OCI-LY3 (cell line): ENCODE measurements at regions not wholly inside any gene's neighbourhood (a gene's known extent, or its start where the extent isn't known, plus 50 kb on each side); places are given as distances from the start of the nearest gene placed in this dataset.

ENCODE experiments used
- H2AFZ ChIP-seq: fragments of 200-600, 300-600 bp; shearing (Covaris generic); 2 replicates; pipeline ENCODE4 v1.6.0; 2014; ENCODE audit warnings: antibody characterized with exemption, low read depth, low read length
- H3K27ac ChIP-seq: fragments of 200-600, 300-600 bp; sonication (generic); 2 replicates; pipeline ENCODE4 v1.5.1; 2014; ENCODE audit warnings: mild to moderate bottlenecking, low read length, moderate library complexity, mixed read lengths
- H3K27me3 ChIP-seq: fragments of 200-600, 300-600 bp; sonication (generic); 2 replicates; pipeline ENCODE4 v1.6.1; 2014; ENCODE audit warnings: low read depth, low read length, mixed read lengths
- H3K36me3 ChIP-seq: fragments of 200-600, 300-600 bp; sonication (generic); replicated peaks from 2 replicates; pipeline ENCODE3; 2014; ENCODE audit warnings: low read depth, low read length, mixed read lengths
- H3K4me1 ChIP-seq: fragments of 300-600, 200-600 bp; sonication (generic); 2 replicates; pipeline ENCODE4 v1.6.1; 2014; ENCODE audit warnings: low read length, mixed read lengths
- H3K4me2 ChIP-seq: fragments of 200-600, 300-600 bp; sonication (generic); 2 replicates; pipeline ENCODE4 v1.6.1; 2014; ENCODE audit warnings: low read length, mixed read lengths
- H3K4me3 ChIP-seq: fragments of 300-600, 200-600 bp; sonication (generic); 2 replicates; pipeline ENCODE4 v1.5.1; 2014; ENCODE audit warnings: antibody characterized with exemption, mild to moderate bottlenecking, low read length, moderate library complexity
- H3K79me2 ChIP-seq: fragments of 300-600, 200-600 bp; shearing (Covaris generic); 2 replicates; pipeline ENCODE4 v1.6.1; 2014; ENCODE audit warnings: mild to moderate bottlenecking, low read length, mixed read lengths
- H3K9ac ChIP-seq: fragments of 300-600, 200-600 bp; shearing (Covaris generic); 2 replicates; pipeline ENCODE4 v1.6.0; 2014; ENCODE audit warnings: mild to moderate bottlenecking, low read length, moderate library complexity
- H3K9me3 ChIP-seq: fragments of 200-600, 300-600 bp; shearing (Covaris generic); 2 replicates; pipeline ENCODE4 v1.6.1; 2014; ENCODE audit warnings: low read length, mixed read lengths; ENCODE audit not compliant: insufficient read depth
- H4K20me1 ChIP-seq: fragments of 200-600, 300-600 bp; sonication (generic); 2 replicates; pipeline ENCODE4 v1.6.1; 2016; ENCODE audit warnings: low read length, mixed read lengths; ENCODE audit not compliant: insufficient read depth
- EZH2phosphoT487 ChIP-seq: fragments of 200-600 bp; shearing (Covaris generic); IDR thresholded peaks from 2 replicates; pipeline ENCODE4 v1.6.1; 2018; ENCODE audit warnings: antibody characterized with exemption, mixed run types, low read depth
- TF ChIP-seq, protein P1 (sequence below): fragments of 200-600, 300-600 bp; sonication (generic); IDR thresholded peaks from 2 replicates; pipeline ENCODE4 v1.5.1; 2014; ENCODE audit warnings: antibody characterized with exemption, low read length, low read depth

DNA sequence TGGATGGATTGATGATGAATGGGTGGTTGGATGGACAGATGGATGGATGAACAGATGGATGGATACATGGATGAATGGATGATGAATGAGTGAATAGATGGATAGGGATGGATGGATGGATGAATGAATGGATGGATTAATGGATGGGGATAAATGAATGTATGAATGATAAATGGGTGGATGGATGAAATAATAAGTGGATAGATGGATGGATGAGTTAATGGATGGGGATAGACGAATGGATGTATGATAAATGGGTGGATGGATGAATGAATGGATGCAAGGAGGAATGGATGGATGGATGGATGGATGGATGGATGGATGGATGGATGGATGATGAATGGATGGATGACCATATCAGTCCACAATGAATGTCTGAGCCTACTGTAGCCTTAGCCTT lies 381.9 kb downstream of the SETD4 start:
- Histone ChIP-seq H3K79me2 (no peaks in the 10 kb centered on the region), H3K4me3 (no peak overlapping the region), H4K20me1 (no peaks in the 10 kb centered on the region), H3K27me3 (peaks cover 5% of the 10 kb centered on the region; the same call in 1 of the 2 replicates), H3K27ac (no peak overlapping the region), H3K4me1 (no peaks in the 10 kb centered on the region), H3K9me3 (no peaks in the 10 kb centered on the region), H2AFZ (no peak overlapping the region), H3K9ac (no peak overlapping the region), H3K4me2 (no peak overlapping the region), H3K36me3 (no peaks in the 10 kb centered on the region)
- TF ChIP-seq, protein P1, sequence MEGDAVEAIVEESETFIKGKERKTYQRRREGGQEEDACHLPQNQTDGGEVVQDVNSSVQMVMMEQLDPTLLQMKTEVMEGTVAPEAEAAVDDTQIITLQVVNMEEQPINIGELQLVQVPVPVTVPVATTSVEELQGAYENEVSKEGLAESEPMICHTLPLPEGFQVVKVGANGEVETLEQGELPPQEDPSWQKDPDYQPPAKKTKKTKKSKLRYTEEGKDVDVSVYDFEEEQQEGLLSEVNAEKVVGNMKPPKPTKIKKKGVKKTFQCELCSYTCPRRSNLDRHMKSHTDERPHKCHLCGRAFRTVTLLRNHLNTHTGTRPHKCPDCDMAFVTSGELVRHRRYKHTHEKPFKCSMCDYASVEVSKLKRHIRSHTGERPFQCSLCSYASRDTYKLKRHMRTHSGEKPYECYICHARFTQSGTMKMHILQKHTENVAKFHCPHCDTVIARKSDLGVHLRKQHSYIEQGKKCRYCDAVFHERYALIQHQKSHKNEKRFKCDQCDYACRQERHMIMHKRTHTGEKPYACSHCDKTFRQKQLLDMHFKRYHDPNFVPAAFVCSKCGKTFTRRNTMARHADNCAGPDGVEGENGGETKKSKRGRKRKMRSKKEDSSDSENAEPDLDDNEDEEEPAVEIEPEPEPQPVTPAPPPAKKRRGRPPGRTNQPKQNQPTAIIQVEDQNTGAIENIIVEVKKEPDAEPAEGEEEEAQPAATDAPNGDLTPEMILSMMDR: no peak
- no peak for TF ChIP-seq EZH2phosphoT487

DNA sequence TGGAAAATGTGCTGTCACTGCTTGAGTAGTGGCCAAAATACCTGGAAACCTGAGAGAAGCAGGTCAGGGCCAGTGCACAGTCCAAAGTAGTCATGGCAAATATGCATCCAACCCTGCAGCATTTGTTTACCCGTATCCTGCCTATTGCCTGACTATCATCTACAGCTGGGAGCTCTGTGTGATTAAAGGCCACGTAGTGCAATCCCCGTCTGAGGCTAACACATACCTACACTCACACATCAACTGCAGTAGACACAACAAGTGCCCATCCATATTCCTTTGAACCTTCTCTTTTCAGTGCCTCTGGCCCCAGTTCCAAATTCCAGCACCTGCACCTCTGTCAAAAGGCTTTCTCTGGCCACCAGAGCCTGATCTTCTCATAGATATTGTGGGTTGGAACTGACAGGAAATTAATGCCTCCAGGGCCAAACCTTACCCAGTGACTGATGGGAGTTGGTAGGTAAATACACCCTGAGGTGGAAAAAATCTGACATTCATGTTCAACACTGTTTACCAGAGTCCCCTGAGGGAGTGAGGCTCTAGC lies 383.0 kb downstream of the SETD4 start:
- no peak overlapping the region for H3K4me2 ChIP-seq
- no peaks in the 10 kb centered on the region for H3K9me3 ChIP-seq
- no peak overlapping the region for H3K4me3 ChIP-seq
- H3K36me3 ChIP-seq: no peaks in the 10 kb centered on the region
- H3K4me1 ChIP-seq: no peaks in the 10 kb centered on the region
- TF ChIP-seq EZH2phosphoT487: no peak
- TF ChIP-seq, protein P1: no peak
- peaks cover 5% of the 10 kb centered on the region; the same call in 1 of the 2 replicates for H3K27me3 ChIP-seq
- H2AFZ ChIP-seq: no peak overlapping the region
- no peaks in the 10 kb centered on the region for H3K79me2 ChIP-seq
- H4K20me1 ChIP-seq: no peaks in the 10 kb centered on the region
- H3K9ac ChIP-seq: no peak overlapping the region
- no peak overlapping the region for H3K27ac ChIP-seq

DNA sequence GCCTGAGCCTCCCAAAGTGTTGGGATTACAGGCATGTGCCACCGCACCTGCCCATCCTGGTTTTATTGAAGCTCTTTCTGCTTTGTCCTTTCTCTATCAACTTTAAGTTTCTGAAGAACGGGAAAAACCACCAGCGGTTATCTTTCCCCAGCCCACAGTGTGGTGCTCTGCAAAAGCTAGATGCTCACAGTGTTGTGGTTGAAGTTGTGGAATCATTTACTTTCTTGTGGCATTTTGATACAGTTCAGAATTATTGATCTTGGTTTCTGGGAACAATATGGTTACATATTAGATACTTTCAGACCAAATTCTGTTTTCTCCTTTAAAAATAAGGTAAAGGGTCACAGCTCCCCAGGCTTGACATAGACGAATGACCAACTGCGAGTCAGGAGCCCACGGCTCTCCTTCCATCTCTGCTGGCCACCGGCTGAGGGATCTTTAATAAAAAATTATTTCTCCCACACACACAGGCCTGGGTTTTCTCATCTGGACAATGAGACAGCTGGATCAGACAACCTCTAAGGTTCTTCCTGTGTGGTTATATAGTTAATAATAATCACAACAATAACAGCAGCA lies 385.3 kb downstream of the SETD4 start:
- Histone ChIP-seq H4K20me1 (no peaks in the 10 kb centered on the region), H3K4me3 (no peak overlapping the region), H2AFZ (no peak overlapping the region), H3K9ac (no peak overlapping the region), H3K27ac (no peak overlapping the region), H3K9me3 (no peaks in the 10 kb centered on the region), H3K4me2 (no peak overlapping the region), H3K4me1 (no peaks in the 10 kb centered on the region), H3K36me3 (no peaks in the 10 kb centered on the region), H3K27me3 (peaks cover 4% of the 10 kb centered on the region; the same call in 1 of the 2 replicates), H3K79me2 (no peaks in the 10 kb centered on the region)
- no peak for TF ChIP-seq EZH2phosphoT487
- TF ChIP-seq, protein P1: no peak

DNA sequence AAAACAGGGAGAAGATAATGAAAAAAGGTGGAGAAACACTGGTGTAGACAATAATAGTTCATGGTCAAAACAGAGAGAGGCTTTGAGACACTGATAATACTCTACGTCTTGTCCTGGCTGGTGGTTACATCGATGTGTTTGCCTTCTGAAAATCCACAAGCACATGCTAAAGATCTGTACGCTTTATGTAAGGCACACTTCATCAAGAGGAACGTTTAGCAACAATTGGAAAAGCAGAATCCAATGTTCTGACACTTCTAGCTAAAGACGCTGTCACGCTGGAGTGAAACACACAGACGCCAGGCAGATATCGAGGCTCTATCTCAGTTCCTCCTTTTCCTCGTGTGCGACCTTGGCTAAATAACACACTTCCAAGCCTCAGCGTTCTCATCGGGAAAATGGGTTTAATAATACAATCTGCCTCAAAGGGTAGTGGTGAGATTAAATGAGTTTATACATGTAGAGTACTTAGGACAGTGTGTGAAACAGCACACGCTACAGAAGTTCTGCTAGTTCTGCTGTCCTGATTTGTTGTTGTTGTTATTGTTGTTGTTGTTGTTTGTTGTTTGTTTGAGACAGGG lies 386.1 kb downstream of the SETD4 start:
- no peaks in the 10 kb centered on the region for H4K20me1 ChIP-seq
- H3K9me3 ChIP-seq: no peaks in the 10 kb centered on the region
- no peaks in the 10 kb centered on the region for H3K79me2 ChIP-seq
- no peak overlapping the region for H2AFZ ChIP-seq
- no peaks in the 10 kb centered on the region for H3K4me1 ChIP-seq
- H3K27me3 ChIP-seq: no peaks in the 10 kb centered on the region
- TF ChIP-seq, protein P1: no peak
- no peak for TF ChIP-seq EZH2phosphoT487
- no peaks in the 10 kb centered on the region for H3K36me3 ChIP-seq
- no peak overlapping the region for H3K4me3 ChIP-seq
- no peak overlapping the region for H3K27ac ChIP-seq
- H3K4me2 ChIP-seq: no peak overlapping the region
- no peak overlapping the region for H3K9ac ChIP-seq
